TTC549 (cell line): ENCODE measurements at regions not wholly inside any gene's neighbourhood (a gene's known extent, or its start where the extent isn't known, plus 50 kb on each side); places are given as distances from the start of the nearest gene placed in this dataset.

Experiments used
- FAIRE-seq: peaks from 2 replicates; lab custom pipeline; 2012; peaks lifted over from hg19 to GRCh38; lab: Jason Lieb, UNC

DNA sequence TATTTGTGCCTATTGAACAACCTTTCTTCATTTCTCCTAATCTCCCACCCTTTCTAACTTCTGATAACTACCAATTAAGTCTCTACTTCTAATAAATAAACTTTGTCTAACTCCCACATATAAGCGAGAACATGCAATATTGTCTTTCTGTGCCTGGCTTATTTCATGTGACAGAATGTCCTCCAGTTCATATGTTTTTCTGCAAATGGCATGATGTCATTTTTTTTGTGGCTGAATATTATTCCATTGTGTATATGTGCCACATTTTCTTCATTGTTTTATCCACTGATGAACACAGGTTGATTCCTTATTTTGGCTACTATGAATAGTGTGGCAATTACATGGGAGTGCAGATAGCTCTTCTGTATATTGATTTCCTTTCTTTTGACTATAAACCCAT lies 1041.5 kb upstream of the MANEA start:
- no peak for FAIRE-seq

DNA sequence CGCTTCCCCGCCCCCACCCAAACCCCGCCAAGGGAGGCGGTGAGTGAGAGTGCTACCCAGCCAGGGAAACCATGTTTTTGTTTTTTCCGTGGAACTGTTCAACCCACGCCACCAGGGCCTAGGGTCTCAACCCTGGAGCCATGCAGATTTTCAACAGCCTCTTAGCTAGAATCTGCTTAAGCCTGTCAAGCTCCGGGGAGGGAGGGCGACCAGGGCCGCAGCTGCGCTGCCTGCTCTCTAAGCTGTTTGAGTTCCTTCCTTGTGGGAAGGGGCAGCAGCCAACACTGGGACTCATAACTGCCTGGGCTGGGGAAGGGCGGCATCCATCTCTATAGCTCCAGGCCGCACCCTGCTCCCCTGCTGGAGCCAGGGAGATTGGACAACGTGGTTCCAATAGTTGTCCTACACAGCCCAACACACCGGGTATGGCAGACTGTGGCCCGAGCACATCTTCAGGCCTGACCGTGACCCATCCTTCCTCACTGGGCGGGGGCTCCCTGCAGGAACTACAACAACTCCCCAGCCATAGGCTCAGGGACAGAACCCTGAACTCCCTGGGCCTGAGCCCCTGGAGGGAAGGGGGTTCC lies 1065.7 kb upstream of the MANEA start:
- no peak for FAIRE-seq

DNA sequence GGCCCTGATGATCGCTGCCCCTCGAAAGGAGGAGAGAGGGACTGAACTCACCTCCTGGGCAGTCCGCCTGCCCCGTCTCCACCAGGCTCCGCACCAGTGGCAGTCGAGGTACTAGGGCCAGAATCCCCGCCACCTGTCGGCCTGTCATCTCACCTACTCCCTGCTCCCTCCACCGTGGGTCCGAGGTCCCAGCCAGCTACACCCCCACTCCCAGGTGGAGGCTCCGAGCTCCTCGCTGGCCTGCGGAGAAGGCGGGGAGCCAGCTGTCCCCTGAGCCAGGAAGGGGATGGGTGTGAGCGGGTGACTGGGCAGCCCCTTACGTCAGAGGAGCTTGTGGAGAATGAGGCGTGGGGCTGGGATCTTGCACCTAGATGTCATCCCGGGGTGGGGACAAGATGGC lies 1066.5 kb upstream of the MANEA start:
- no peak for FAIRE-seq

DNA sequence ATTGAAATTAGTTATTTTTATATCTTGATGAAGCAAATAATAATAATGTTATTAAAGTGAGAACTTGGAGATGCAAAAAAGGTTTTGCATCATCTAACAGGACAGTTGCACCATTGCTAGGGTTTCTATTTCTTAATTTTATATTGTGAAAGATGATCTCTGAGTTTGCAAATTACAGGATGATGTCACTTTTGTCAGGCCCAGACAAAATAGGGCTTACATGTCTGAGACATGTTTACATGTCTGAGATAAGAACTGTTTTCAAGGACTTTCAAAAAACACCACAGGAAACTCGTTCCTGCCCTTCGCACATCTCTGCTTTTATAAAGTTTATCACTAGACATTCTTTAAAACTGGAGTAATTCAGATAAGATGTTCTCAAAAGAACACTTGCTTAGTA lies 1075.8 kb upstream of the MANEA start:
- no peak for FAIRE-seq

DNA sequence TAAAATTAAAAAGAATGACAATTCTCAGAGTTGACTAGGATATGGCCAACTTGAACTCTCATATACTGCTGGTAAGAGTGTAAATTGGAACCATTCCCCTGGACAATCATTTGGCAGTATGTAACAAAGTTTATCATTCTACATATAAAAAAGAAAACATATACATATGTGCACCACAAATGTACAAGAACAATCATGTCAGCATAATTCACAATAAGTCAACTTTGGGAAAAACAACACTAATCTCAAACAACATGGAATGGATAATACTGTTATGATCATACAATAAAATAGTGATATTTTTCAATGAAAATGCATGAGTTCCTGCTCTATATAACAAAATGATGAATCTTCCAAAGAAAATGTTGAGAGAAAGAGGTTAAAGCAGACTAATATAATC lies 1078.7 kb upstream of the EPHA7 start:
- FAIRE-seq: no peak

DNA sequence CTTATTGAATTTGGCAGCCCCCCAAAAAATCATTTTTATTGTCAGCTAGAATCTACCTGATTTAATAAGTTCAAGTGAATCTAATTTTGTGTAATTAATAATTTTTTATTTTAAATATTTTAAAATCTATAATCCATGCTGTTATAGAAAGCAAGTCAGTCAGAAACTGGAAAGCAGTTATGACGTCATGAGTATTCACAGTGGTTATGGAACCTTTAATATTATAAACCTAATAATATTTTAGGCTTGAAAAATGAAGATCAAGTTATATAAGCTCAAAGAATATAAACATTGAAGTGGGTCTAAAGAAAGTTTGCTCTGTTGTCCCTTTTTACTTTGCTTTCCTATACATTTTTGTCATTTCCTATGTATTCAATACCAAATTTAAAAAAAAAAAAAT lies 1075.1 kb upstream of the EPHA7 start:
- no peak for FAIRE-seq

DNA sequence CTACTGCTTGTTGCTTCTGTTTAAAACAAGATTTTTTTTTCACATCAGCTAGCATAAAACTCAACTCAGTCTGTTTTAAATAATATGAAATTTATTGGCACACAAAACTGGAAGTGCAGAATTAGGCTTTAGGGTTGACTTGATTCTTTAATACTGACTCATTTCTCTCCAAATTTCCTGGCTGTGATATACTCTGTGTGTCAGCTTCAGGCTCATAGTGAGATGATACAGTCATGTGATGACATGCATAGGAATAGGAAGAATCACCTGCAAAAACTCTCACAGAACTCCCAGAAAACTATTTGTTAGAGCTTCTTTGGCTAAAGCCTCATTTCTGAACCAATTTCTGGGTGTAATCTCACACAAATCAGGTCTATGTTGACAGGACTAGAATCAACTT lies 1068.0 kb upstream of the EPHA7 start:
- no peak for FAIRE-seq

DNA sequence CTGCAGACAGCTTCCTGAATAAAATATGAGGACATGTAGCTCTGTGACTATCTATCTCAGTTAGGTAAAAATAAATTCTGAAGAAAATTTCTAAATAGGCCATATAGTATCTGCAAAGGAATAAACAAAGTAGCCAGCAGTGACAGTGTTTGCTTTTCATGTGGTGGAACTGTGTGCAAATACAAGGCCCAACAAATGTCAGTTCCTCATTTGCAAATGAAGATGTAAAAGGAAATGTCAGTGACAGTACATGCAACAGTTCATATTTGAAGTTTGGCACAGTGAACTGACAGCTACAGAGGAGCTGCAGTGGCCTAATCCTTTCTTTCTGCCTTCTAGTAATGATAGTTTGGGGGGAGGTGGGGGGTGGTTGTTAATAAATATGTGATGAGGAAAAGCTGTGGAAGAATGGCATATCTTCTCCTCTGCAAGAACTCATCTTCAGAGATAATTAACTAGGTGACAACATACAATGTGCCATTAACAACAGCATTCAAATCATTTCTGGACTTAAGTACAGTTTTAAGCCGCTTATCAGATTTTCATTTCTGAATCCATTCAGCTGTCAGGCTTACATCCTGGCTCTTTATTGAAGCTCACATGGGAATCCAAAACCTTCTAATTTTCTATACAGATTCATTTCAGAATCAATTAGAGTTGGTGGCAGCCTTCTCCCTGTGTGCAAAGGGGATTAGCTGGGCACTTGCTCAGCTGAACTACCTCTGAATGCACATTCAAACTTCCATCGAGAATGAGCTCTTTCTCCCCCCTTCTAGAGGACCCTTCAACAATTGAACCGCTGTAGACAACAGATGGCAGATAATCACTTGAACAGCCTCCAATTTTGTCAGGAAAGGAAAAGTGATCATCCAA lies 1059.0 kb upstream of the EPHA7 start:
- FAIRE-seq: no peak

DNA sequence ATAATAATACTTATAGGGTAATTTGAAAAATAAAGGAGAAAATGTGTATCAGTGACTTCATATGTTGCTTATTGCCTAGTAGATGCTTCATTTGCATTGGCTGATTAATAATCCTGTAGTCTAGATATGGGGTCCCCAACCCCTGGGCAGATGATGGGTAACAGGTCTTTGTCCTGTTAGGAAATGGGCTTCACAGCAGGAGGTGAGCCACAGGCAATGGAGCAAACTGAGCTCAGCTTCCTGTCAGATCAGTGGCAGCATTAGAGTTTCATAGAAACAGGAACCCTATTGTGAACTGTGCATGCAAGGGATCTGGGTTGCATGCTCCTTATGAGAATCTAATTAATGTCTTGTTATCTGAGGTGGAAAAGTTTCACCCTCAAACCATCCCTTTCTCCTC lies 1049.5 kb upstream of the EPHA7 start:
- FAIRE-seq: no peak

DNA sequence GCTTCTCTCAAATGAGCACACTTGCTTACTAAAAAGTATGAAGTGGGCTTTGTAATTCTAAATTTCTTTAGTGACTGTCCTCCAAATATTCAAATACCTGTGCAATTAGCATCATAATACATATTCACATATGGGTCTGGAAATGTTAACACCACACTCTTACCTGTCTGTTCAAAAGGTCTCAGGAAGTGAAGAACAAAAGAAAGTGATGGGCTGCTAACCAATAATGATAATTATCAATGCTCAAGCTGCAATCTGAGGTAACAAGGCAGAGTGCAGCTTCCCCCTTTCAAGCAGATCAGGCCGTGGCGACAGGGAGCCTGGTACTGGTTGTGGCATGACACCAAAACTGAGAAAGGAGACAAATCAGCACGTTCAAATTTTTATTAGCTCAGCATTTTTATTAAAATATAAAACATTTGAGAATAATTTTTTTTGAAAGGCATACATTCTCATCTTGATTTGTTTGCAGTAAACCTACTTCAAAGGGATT lies 1044.7 kb upstream of the EPHA7 start:
- FAIRE-seq: no peak

DNA sequence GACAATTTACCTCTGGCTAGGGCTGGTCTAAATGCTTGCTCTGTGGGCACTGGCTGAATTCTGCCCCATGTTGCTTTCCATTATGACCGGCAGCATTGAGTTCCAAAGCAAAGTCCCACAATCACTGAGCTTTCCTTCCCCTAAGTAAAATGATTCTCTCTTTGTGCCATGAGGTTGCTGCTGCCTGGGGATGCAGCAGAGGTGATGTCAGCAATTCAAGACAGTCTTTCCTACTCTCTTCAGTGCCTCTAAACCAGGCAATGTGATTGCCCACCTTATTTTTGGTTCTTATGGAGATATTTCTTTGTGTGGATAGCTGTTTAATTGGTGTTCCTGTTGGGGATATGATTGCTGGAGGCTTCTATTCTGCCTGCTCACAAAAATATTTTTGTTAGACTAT lies 1043.9 kb upstream of the EPHA7 start:
- FAIRE-seq: no peak

DNA sequence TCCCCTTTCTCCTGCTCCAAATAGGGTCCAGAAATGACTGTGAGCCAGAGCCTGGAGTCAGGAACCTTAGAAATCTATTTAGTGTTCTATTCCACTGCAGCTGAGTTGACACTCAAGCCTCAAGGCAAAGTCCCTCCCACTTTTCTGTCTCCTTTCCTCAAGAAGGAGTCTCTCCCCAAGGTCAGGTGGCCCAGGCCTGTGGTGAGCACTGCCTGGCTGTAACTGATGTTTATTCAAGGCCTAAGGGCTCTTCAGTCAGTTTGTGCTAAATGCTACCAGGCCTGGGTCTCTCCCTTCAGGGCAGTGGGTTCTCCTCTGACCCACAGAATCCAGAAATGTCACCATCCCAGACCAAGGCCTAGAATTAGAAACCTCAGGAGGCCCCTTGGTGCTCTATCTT lies 1042.9 kb upstream of the EPHA7 start:
- no peak for FAIRE-seq

DNA sequence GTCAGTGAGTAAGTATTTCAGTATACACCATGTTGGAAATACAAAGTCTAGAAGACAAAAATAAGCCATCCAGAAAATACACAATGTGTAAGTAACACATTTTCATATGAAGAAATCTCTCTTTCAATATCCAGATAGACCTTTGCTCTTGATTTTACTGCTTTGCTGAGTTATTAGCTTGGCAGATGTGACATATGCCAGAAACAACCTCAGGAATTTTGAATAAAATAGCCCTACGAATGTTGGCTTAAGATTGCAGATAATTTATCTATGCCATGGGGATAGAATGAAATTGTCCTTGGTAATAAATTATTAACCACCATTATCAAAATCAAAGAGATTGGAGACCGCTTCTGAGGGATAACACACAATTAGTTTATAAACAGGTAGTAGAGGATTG lies 1036.9 kb upstream of the EPHA7 start:
- no peak for FAIRE-seq

DNA sequence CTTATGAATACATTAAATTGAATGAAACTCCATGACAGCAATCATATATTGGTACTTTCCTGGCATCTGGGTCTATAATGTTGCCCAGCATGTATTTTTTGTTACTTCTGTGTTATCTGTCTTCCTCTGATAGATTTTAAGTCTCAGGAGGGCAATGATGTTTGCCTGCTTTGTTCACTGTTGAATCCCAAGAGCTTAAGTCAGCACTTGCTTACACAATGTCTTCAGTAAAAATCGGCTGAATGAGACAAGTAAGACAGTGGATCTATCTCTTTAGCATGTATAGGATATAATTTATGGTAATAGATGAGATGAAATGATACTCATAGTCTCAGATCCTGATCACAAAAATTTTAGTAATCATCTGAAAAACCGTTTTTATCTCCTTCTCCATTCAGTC lies 1034.9 kb upstream of the EPHA7 start:
- FAIRE-seq: no peak

DNA sequence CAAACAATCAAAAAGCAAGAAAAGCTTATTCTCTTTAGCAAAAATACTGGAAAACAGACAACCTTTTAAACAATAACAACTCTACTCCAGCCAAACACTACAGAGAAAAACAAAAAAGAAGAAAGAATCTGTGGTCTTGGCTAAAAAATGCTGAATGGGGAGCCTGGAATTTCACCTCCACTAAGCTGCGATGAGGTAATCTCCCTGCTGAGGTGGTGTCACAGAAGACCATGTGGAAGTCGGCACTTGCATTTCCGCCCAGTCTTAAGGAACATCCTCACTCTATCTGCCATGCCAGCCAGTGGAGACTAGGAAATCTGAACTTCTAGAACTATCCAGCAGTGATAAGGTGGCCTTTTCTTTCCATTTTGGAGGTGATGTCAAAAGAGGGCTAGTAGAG lies 1026.8 kb upstream of the EPHA7 start:
- no peak for FAIRE-seq

DNA sequence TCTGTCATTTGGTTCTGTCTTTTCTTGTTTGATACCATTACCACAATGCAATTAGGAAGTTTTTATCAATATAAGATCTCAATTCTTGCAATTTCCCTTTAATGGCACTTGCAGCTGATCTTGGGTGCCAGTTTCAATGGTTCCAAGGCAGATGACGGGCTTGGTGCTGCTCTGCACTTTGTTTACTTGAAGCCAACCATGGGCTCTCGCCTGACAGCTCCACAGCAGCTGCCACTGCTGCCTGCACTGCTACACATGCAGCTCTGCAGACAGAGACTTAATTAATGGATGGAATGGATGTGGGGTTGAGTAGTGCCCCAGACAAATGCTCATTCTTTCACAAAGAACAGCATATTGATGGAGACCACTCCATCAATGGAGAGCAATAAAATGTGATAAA lies 1024.3 kb upstream of the EPHA7 start:
- FAIRE-seq: no peak

DNA sequence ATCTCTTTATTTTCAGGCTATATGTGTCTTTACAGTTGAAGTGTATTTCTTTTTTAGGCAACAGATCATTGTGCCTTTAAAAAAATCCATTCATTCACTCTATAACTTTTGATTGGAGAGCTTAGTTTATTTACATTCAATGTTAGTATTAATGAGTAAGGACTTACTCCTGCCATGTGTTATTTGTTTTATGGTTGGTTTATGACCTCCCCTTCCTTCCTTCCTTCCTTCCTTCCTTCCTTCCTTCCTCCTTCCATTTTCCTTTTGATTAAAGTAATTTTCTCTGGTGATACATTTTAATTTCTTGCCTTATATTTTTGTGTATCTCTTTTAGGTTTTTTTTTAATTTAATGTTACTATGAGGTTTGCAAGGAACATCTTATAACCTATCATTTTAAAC lies 1005.3 kb upstream of the EPHA7 start:
- no peak for FAIRE-seq

DNA sequence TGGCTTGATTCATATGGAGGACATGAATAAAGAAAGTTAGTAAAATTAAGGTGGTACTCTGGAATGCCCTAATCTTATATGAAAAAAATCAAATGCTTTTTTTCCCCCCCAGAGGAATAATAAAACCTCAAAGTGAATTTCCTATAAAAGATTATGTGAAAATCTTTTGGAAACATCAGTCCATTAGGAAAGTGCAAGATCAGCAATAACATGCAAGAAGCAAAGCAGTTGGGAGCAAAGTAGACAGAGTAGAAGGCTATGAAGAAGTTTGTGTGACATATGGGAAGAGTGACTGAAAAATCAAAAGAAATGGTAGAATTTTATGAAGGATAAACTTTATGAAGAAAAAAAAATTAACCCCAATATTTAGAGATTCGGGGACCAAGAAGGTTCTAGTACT lies 998.0 kb upstream of the EPHA7 start:
- FAIRE-seq: no peak

DNA sequence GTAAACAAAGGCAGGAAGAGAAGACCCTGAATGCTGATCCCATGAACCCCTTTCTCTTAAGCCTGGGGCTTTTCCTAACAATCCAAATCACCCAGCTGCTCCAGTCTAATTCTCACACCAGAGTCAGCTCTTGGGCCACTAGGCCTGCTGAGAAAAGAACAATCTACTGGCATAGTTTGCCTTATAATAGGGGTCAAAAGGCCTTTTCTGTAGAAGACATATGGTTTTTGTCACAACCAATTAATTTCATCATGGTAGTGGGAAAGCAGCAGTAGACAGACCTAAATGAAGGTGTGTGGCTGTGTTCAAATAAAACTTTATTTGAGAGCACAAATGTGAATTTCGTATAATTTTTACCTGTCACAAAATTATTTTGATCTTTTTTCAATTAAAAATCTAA lies 994.7 kb upstream of the EPHA7 start:
- FAIRE-seq: no peak

DNA sequence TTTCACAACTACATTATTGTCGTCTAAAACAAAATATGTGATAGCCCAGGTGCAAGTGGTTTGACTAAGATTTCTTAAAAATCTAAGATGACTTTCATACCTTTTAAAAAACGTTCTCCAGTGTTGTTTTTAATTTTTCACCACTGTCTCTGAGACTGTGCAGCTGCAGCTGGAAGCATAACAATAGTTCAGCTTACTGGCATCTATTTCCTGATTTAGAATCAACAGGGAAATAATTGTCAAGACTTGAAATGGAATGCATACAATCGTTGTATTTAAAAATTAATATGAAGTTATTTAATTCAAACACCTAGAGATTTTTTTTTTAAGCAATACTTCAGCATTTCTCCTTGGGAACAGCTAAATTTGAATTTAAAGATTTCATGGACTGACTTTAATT lies 982.0 kb upstream of the EPHA7 start:
- FAIRE-seq: no peak

DNA sequence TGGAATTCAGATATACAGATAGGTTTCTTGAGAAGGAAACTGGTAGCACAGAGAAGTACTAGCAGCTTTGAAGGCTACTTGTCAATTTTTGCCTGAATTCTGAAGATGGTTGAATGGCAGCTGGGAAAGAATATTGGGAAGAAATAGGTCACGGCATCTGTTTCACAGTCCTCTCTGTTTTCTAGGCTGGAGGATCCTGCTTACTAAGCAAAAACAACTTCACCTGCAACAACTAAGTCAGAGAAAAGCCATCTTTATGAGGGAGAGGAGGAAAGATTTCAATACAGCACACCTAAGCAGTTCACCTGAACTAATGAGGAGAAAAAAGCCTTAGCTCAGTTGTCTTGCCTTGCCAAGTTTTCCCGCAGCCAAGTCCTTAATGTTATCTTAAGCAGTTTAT lies 975.5 kb upstream of the EPHA7 start:
- FAIRE-seq: no peak

DNA sequence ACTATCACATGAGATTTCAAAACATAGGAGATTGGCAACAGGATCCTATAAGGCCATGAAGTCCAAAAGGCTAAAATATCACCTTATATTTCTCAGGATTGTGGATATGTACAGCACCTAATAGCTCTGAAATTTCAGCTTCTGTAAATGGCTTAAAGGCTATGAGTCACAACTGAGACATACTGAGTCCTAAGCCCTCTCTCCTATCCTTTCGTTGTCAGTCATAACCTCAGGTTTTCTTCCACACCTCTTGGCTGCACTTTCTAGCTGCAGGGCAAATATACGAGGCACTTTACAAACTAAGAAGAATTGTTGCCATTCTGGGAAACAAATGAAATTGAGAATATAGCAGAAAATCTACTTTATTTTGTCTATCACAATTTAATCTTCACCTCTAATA lies 969.9 kb upstream of the EPHA7 start:
- no peak for FAIRE-seq

DNA sequence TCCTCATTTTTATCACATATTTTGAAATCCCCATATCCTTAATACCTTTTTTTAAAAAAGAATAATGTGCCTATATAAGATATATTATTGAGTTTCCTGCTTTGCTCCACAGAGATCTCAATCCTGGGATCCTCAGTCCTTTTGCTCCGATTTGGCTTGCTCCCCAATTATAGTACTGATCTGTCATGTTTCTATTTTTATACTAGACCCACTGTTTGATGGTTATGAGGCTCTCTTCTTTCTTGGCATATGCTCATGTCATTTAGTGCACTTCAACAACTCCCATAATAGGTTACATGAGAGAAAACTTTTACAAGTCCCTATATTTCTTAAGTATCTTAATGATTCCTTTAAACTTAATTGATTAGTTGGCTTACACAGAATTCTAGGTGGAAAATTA lies 958.5 kb upstream of the EPHA7 start:
- no peak for FAIRE-seq

DNA sequence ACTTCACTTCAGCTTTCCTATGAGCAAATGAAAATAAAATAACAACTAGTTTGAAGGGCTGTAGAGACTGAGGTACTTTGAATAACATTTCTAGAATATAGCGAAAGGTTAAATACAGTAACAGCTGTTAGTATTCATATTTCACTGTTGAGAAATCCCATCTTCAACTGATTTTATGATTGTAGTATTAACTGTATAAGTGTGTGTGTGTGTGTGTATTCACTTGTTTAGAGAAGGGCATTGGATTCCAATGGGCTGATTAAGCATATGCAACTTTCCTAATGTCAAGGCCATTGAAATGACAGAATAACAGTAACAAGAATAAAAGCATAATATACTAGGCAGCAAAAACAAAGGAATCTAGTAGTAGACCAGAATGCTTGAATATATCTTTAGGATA lies 957.5 kb upstream of the EPHA7 start:
- no peak for FAIRE-seq
